Astrocyte (in vitro differentiated cells and primary cell): ENCODE measurements at regions not wholly inside any gene's neighbourhood (a gene's known extent, or its start where the extent isn't known, plus 50 kb on each side); places are given as distances from the start of the nearest gene placed in this dataset.

Experiments used
- CTCF ChIP-seq: IDR thresholded peaks from 2 replicates; pipeline ENCODE4 v1.5.1; 2011; ENCODE audit warnings: low read depth, mild to moderate bottlenecking, inconsistent platforms, low read length, moderate library complexity; ENCODE audit not compliant: insufficient read depth
- EZH2 ChIP-seq: IDR thresholded peaks from 2 replicates; pipeline ENCODE4 v1.6.1; 2012; ENCODE audit warnings: mild to moderate bottlenecking, low read length, inconsistent platforms; ENCODE audit not compliant: insufficient read depth

DNA sequence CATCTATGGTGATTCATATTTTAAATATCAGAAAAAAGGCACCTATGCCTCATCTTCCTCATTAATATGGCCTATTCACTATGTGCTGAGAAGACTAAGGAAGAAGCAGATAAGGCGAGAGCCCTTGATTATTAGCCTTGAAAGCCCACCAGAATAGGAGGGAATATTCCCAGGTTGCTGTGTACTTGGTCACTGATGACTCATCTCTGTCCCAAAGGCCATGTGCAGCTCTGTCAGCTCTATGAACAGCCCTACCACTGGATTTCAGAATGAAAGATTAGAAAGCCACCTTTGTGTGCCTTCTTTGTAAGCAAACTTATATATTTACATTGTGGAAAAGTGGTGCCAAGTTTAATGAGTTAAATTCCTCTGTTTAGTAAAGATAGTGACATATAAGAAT, 211.5 kb downstream of the NFKBIZ start:
- TF ChIP-seq CTCF (no peak), EZH2 (no peak)
